ENCODE measurements at regions not wholly inside any gene's neighbourhood (a gene's known extent, or its start where the extent isn't known, plus 50 kb on each side); places are given as distances from the start of the nearest gene placed in this dataset.

DNA sequence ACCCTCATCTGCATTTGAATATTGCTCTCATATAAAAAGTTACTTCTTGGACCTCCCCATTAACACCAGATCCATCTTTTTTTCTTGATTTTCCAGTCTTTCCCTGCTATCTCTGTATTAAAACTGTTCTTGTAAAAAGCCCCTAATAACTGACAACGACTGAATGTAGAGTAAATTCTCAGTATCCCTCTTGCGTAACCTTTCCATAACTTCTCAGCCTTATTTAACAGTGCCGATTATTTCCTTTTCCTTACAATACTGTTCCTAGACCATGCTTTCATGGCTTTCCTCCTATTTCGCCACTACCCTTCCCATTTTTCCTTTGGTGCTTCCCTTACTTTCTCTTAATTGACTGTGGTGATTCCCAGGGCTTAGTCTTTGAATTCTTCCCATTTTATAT lies 348.9 kb upstream of the DSEL start:
- H3K9me3 Mint-ChIP-seq, result peaks cover 0 to 4% (median 0%) of the 10 kb centered on the region in 5 donors
- H3K4me3 ChIP-seq (ENCODE audit: low read length), result no peak overlapping the region
- H3K36me3 Mint-ChIP-seq, result no peaks in the 10 kb centered on the region
- H3K27me3 Mint-ChIP-seq, result no peaks in the 10 kb centered on the region
- H3K27ac ChIP-seq (ENCODE audit: low read depth, low read length), result no peak overlapping the region
- no peaks in the 10 kb centered on the region for H3K27me3 ChIP-seq (ENCODE audit: insufficient read depth, low read length, poor library complexity, severe bottlenecking)
- no peak overlapping the region for H3K4me3 Mint-ChIP-seq
- H3K27ac Mint-ChIP-seq, result no peak overlapping the region
- no peak for DNase-seq
- H3K4me1 Mint-ChIP-seq, result no peaks in the 10 kb centered on the region
- POLR2A ChIA-PET, result no interaction called here
- no peaks in the 10 kb centered on the region for H3K4me1 ChIP-seq (ENCODE audit: insufficient read depth, low read length)
- H3K9me3 ChIP-seq (ENCODE audit: low read length), result no peaks in the 10 kb centered on the region
- CTCF ChIA-PET, result no interaction called here
- H3K36me3 ChIP-seq (ENCODE audit: insufficient read depth, low read length), result no peaks in the 10 kb centered on the region

DNA sequence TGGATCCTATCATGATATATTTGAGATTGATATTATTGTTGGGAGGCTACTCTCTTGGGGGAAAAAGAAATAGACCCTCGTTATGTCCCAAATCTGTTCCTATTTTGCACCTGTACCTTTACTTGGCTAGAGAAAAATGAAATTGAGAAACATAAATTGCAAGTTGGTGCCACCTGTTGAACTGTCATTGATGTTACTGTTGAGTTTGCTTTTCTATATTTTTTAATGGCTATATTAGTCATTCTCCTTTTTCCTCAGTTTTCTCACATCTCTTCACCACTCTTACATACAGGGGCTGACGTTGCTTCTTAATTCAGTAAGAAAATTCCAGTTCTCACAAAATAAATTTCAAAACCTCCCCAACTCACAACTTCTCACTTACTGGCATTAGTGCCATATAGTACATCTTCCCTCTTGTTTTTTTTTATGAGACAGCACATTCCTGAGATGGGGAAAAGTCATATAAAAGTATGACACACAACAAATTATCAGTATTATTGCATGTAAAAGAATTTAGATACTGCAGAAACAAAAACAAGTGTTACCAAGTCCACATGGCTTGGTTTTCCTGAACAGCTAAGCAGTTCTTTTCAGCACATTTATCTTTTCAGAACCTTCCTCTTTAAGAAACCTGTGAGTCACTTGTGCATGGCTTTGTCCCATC lies 348.3 kb upstream of the DSEL start:
- Mint-ChIP-seq H3K4me3 (no peak overlapping the region), H3K9me3 (peaks cover 0 to 4% (median 0%) of the 10 kb centered on the region in 5 donors), H3K36me3 (no peaks in the 10 kb centered on the region), H3K27me3 (no peaks in the 10 kb centered on the region), H3K4me1 (no peaks in the 10 kb centered on the region), H3K27ac (no peak overlapping the region)
- no peak for DNase-seq
- H3K36me3 ChIP-seq (ENCODE audit: insufficient read depth, low read length), result no peaks in the 10 kb centered on the region
- ChIA-PET CTCF (no interaction called here), POLR2A (no interaction called here)
- no peak overlapping the region for H3K27ac ChIP-seq (ENCODE audit: low read depth, low read length)
- no peaks in the 10 kb centered on the region for H3K9me3 ChIP-seq (ENCODE audit: low read length)
- no peak overlapping the region for H3K4me3 ChIP-seq (ENCODE audit: low read length)
- H3K4me1 ChIP-seq (ENCODE audit: insufficient read depth, low read length), result no peaks in the 10 kb centered on the region
- no peaks in the 10 kb centered on the region for H3K27me3 ChIP-seq (ENCODE audit: insufficient read depth, low read length, poor library complexity, severe bottlenecking)

DNA sequence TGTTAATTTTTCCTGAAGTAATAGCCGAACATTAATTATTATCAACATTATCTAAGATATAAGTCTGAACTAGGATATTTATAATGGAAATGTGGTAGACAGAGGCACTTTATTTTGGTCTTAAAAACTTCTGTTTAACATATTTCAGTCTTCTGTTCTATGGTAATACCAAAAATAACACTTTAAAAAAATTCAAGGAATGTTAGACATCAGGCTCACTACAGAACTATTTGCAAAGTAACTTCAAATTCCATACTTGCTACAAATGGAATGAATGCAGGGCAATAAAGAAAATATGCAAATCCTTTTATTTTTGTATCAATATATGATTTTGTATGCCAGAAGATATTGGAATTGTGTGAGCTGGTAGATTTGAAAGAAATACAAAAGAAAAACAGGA lies 345.5 kb upstream of the DSEL start:
- Histone ChIP-seq H3K4me3 (ENCODE audit: low read length) (no peak overlapping the region), H3K27me3 (ENCODE audit: insufficient read depth, low read length, poor library complexity, severe bottlenecking) (no peaks in the 10 kb centered on the region), H3K36me3 (ENCODE audit: insufficient read depth, low read length) (no peaks in the 10 kb centered on the region), H3K27ac (ENCODE audit: low read depth, low read length) (no peak overlapping the region), H3K4me1 (ENCODE audit: insufficient read depth, low read length) (no peaks in the 10 kb centered on the region), H3K9me3 (ENCODE audit: low read length) (no peaks in the 10 kb centered on the region)
- H3K27me3 Mint-ChIP-seq, result no peaks in the 10 kb centered on the region
- no peak for DNase-seq
- H3K4me1 Mint-ChIP-seq, result no peaks in the 10 kb centered on the region
- ChIA-PET POLR2A (no interaction called here), CTCF (no interaction called here)
- H3K36me3 Mint-ChIP-seq, result no peaks in the 10 kb centered on the region
- H3K27ac Mint-ChIP-seq, result no peak overlapping the region
- H3K4me3 Mint-ChIP-seq, result no peak overlapping the region
- peaks cover 0 to 11% (median 0%) of the 10 kb centered on the region in 5 donors for H3K9me3 Mint-ChIP-seq

DNA sequence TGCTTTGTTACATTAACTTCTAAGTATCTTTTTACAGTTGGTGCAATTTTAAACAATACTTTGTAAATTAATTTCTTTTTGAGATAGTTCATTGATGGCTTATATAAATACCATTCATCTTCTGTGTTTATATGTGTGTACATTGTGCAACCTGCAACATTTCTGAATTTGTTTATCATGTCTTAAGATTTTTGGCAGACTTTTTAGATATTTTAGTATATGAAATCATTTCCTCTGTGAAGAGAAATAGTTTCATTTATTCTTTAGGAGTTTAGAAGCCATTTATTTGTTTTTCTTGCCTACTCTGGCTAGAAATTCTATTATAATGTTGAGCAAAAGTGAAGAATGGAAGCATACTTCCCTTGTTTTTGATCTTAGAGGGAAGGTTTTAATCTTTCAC lies 337.8 kb upstream of the DSEL start:
- DNase-seq, result no peak
- CTCF ChIA-PET, result no interaction called here
- POLR2A ChIA-PET, result no interaction called here

DNA sequence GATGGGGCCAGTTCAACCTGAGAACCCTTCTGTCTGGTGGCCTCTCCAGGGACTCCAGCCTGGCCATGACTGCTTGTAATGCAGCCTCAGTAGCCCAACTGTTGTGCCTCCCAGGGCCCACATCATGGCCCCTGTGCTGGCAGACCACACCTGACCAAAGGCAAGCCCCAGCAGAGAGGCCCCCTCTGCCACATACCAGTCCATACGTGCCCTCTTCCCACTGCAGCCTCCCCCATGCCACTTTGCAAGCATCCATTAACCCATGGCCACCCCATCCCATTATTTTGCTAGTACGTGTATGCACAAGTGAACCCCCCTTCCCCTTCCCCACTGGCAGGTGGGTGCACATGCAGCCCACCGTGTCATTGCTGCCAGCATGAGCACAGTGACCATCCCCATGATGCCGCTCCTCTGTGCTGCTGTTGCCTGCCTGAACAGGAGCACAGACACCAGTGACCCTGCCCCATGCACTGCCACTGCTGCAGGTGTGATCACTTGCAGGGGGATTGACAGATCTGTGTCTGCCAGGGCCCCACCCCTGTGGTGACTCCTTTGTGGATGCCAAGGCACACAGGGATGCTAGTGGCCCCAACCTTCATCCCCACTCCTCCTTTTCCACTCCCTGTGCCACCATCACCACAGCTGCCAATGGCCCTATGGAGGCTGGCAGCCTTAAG lies 330.0 kb upstream of the DSEL start:
- Mint-ChIP-seq H3K4me3 (no peak overlapping the region), H3K9me3 (peaks cover 0 to 4% (median 0%) of the 10 kb centered on the region in 5 donors), H3K4me1 (no peaks in the 10 kb centered on the region), H3K27me3 (peaks cover 0 to 2% of the 10 kb centered on the region in 2 donors), H3K27ac (no peak overlapping the region), H3K36me3 (peaks cover 0 to 2% (median 0%) of the 10 kb centered on the region in 3 donors)
- no peaks in the 10 kb centered on the region for H3K4me1 ChIP-seq (ENCODE audit: insufficient read depth, low read length)
- no peaks in the 10 kb centered on the region for H3K36me3 ChIP-seq (ENCODE audit: insufficient read depth, low read length)
- POLR2A ChIA-PET, result no interaction called here
- CTCF ChIA-PET, result no interaction called here
- H3K27ac ChIP-seq (ENCODE audit: low read depth, low read length), result no peak overlapping the region
- no peak overlapping the region for H3K4me3 ChIP-seq (ENCODE audit: low read length)
- H3K27me3 ChIP-seq (ENCODE audit: insufficient read depth, low read length, poor library complexity, severe bottlenecking), result no peaks in the 10 kb centered on the region
- H3K9me3 ChIP-seq (ENCODE audit: low read length), result no peaks in the 10 kb centered on the region
- no peak for DNase-seq

More for the DNA sequence above, 337.8 kb upstream of the DSEL start:
- no peaks in the 10 kb centered on the region for H3K27me3 ChIP-seq (ENCODE audit: insufficient read depth, low read length, poor library complexity, severe bottlenecking)
- no peak overlapping the region for H3K4me3 ChIP-seq (ENCODE audit: low read length)
- H3K27me3 Mint-ChIP-seq, result no peaks in the 10 kb centered on the region
- H3K36me3 Mint-ChIP-seq, result no peaks in the 10 kb centered on the region
- H3K36me3 ChIP-seq (ENCODE audit: insufficient read depth, low read length), result no peaks in the 10 kb centered on the region
- H3K9me3 ChIP-seq (ENCODE audit: low read length), result no peaks in the 10 kb centered on the region
- no peak overlapping the region for H3K27ac ChIP-seq (ENCODE audit: low read depth, low read length)
- H3K27ac Mint-ChIP-seq, result no peak overlapping the region
- no peaks in the 10 kb centered on the region for H3K4me1 Mint-ChIP-seq
- no peaks in the 10 kb centered on the region for H3K4me1 ChIP-seq (ENCODE audit: insufficient read depth, low read length)
- peaks cover 0 to 11% (median 0%) of the 10 kb centered on the region in 5 donors for H3K9me3 Mint-ChIP-seq
- no peak overlapping the region for H3K4me3 Mint-ChIP-seq

DNA sequence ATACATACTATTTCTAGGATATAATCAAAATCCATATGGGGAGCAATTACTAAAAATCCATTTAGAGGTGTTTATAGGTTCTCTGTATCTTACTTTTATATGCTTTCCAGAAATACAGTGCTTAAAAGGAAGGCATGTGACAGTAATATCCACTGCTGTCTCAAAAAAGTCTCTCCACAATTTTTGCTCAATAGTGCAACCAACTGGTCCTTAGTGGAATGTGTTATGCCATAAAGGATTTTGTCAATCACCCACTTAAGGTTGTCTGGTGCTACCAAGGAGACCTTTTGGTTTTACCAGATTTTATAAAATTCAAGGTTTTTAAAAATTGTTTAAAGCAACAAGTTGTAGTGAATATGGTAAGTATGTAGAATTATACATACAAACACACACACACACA lies 328.5 kb upstream of the DSEL start:
- ChIA-PET POLR2A (no interaction called here), CTCF (no interaction called here)
- Mint-ChIP-seq H3K9me3 (peaks cover 0 to 4% (median 0%) of the 10 kb centered on the region in 5 donors), H3K27me3 (peaks cover 0 to 2% of the 10 kb centered on the region in 2 donors), H3K4me1 (no peaks in the 10 kb centered on the region), H3K36me3 (peaks cover 0 to 2% (median 0%) of the 10 kb centered on the region in 3 donors), H3K27ac (no peak overlapping the region), H3K4me3 (no peak overlapping the region)
- Histone ChIP-seq H3K27me3 (ENCODE audit: insufficient read depth, low read length, poor library complexity, severe bottlenecking) (no peaks in the 10 kb centered on the region), H3K27ac (ENCODE audit: low read depth, low read length) (no peak overlapping the region), H3K4me1 (ENCODE audit: insufficient read depth, low read length) (no peaks in the 10 kb centered on the region), H3K9me3 (ENCODE audit: low read length) (no peaks in the 10 kb centered on the region), H3K4me3 (ENCODE audit: low read length) (no peak overlapping the region), H3K36me3 (ENCODE audit: insufficient read depth, low read length) (no peaks in the 10 kb centered on the region)
- no peak for DNase-seq

DNA sequence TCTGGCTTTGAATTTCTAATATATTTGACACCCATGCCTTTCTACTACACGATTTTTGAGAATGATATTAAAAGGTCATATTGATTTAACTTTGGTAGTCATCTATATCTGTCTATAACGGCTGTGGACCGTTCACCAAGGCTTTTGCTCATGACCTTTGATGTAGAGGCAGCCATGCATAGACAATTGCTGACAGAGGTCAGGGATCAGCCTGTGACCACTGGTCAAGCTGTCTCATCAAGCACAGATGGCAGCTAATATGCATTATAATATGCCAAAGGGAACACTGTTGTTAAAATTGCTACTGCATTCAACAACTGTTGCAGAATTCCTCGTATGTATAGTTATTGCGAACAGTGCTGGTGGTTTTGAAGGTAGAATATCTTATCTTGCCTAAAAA lies 323.9 kb upstream of the DSEL start:
- POLR2A ChIA-PET, result no interaction called here
- DNase-seq, result no peak
- CTCF ChIA-PET, result no interaction called here
- Histone ChIP-seq H3K36me3 (ENCODE audit: insufficient read depth, low read length) (no peaks in the 10 kb centered on the region), H3K4me1 (ENCODE audit: insufficient read depth, low read length) (no peaks in the 10 kb centered on the region), H3K9me3 (ENCODE audit: low read length) (no peaks in the 10 kb centered on the region), H3K27ac (ENCODE audit: low read depth, low read length) (no peak overlapping the region), H3K4me3 (ENCODE audit: low read length) (no peak overlapping the region), H3K27me3 (ENCODE audit: insufficient read depth, low read length, poor library complexity, severe bottlenecking) (no peaks in the 10 kb centered on the region)
- Mint-ChIP-seq H3K27me3 (no peaks in the 10 kb centered on the region), H3K36me3 (no peaks in the 10 kb centered on the region), H3K9me3 (peaks cover 0 to 4% (median 0%) of the 10 kb centered on the region in 5 donors), H3K27ac (no peak overlapping the region), H3K4me1 (no peaks in the 10 kb centered on the region), H3K4me3 (no peak overlapping the region)

DNA sequence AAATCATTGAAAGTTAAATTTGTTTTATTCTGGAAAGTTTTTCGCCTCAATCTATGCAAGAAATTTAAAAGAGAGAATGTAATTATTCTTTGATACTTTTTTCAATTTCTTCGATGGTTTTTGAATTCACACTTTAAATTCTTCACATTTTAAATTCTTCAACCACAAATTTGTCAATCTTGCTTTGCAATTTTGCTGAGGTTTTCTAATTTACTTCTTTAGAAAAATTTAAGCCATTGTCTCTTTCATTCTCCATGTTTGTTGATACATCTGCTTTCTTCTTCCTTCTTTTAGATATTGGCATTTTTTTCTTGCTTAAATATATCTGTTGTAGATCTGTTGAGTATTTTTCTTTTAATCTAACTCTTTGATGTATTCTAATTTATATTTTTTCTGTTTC lies 301.9 kb upstream of the DSEL start:
- H3K36me3 Mint-ChIP-seq, result no peaks in the 10 kb centered on the region
- peaks cover 0 to 1% of the 10 kb centered on the region in 2 donors for H3K27me3 Mint-ChIP-seq
- CTCF ChIA-PET, result no interaction called here

More for the DNA sequence above, 301.9 kb upstream of the DSEL start:
- Histone ChIP-seq H3K4me3 (ENCODE audit: low read length) (no peak overlapping the region), H3K27ac (ENCODE audit: low read depth, low read length) (no peak overlapping the region), H3K9me3 (ENCODE audit: low read length) (no peaks in the 10 kb centered on the region), H3K27me3 (ENCODE audit: insufficient read depth, low read length, poor library complexity, severe bottlenecking) (no peaks in the 10 kb centered on the region), H3K36me3 (ENCODE audit: insufficient read depth, low read length) (no peaks in the 10 kb centered on the region), H3K4me1 (ENCODE audit: insufficient read depth, low read length) (no peaks in the 10 kb centered on the region)
- no peak for DNase-seq
- Mint-ChIP-seq H3K4me3 (no peak overlapping the region), H3K4me1 (no peaks in the 10 kb centered on the region), H3K9me3 (no peaks in the 10 kb centered on the region), H3K27ac (no peak overlapping the region)
- POLR2A ChIA-PET, result no interaction called here

Data from CD8-positive, alpha-beta memory T cell (primary cell).